ENCODE measurements at regions not wholly inside any gene's neighbourhood (a gene's known extent, or its start where the extent isn't known, plus 50 kb on each side); places are given as distances from the start of the nearest gene placed in this dataset.

GRCh38 chr3:157573780-157574378 is 70.7 kb upstream of the VEPH1 start:
- no peak for DNase-seq

- DNase-seq, result no peak
Measured at GRCh38 chr3:157573281-157573680, 70.1 kb upstream of the VEPH1 start.

DNA sequence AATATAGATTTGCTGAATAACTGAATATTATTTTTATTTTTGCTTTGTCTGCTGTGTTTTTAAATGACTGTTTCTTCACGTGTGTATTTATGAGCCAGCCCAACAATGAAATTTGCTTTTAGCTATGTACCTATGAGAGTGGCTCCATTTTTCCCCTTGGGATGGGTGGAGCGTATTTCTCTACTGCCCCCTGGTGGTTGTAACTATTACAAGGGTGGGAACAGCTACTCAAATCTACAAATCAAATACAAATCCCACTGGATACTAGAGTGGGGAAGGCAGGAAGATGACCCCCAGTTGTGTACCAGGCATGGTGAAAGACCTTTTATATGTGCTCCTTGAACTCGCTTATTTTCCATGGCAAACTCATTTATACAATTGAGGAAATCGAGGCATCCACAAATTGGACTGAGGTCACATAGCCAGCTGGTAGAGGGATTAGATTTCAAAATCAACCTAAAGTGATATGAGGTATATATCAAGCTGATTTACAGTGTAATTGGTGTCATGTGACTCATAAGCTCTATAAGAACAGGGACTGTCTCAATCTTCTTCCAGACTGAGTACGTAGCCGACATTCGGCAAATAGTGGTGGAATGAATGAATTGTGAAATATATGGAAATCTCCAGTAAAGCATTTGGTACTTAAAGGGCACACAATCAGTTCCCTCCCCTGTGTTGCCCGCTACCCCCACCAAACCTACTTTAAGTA is 69.5 kb upstream of the VEPH1 start:
- peak; percentile 10 to 23 for DNase-seq

GRCh38 chr3:157566596-157566995 is 63.4 kb upstream of the VEPH1 start:
- DNase-seq, result no peak

- no peak for DNase-seq
Measured at GRCh38 chr3:157559401-157559800, 56.2 kb upstream of the VEPH1 start.
